Endothelial cell of umbilical vein (primary cell): ENCODE measurements at regions not wholly inside any gene's neighbourhood (a gene's known extent, or its start where the extent isn't known, plus 50 kb on each side); places are given as distances from the start of the nearest gene placed in this dataset.

Source experiments
- BruUV-seq: library from RNA; stranded (reverse); fragments of 400-500 nt; replicated peaks from 2 replicates; lab custom pipeline; 2021; lab: Mats Ljungman, UMichigan
- CTCF ChIA-PET: fragments of 300-600, 350-600 bp; sonication (Branson Sonifier 250); formaldehyde crosslinking; loops from one replicate; lab custom pipeline; 2021; ENCODE audit warnings: antibody characterized with exemption, inconsistent platforms; lab: Charles Lee
- POLR2A ChIA-PET: fragments of 300-600, 350-600 bp; sonication (Branson Sonifier 250); formaldehyde crosslinking; loops from one replicate; lab custom pipeline; 2021; ENCODE audit warnings: antibody characterized with exemption, inconsistent platforms; lab: Charles Lee
- DNase-seq: peaks from one replicate; pipeline ENCODE4 v3.0.0-alpha.2; 2011; ENCODE audit warnings: low read depth, low spot score
- FAIRE-seq: peaks from 2 replicates; lab custom pipeline; 2011; peaks lifted over from hg19 to GRCh38; lab: Jason Lieb, UNC
- H2AFZ ChIP-seq: 2 replicates; pipeline ENCODE4 v1.6.0; 2012; ENCODE audit warnings: low read depth, low read length, control low read depth, inconsistent platforms
- H3K27ac ChIP-seq: 2 replicates; pipeline ENCODE4 v1.5.1; 2011; ENCODE audit warnings: low read depth, mild to moderate bottlenecking, control low read depth, low read length, moderate library complexity; ENCODE audit not compliant: insufficient read depth
- H3K27me3 ChIP-seq, 2 experiments: 2 replicates each; pipeline versions ENCODE4 v1.6.0 to v1.6.1; 2011; ENCODE audit warnings: low read length in 2 of 2, mixed read lengths in 1 of 2; ENCODE audit not compliant: control insufficient read depth in 2 of 2, insufficient read depth in 2 of 2
- H3K36me3 ChIP-seq, 2 experiments: 2 replicates in 1 of 2; 3 replicates in 1 of 2; pipeline ENCODE4 v1.5.1; 2011; ENCODE audit warnings: low read length in 2 of 2, mild to moderate bottlenecking in 1 of 2, moderate library complexity in 1 of 2; ENCODE audit not compliant: control insufficient read depth in 2 of 2, insufficient read depth in 2 of 2; ENCODE audit errors: extremely low read depth in 1 of 2
- H3K4me1 ChIP-seq: 3 replicates; pipeline ENCODE4 v1.5.1; 2011; ENCODE audit warnings: mild to moderate bottlenecking, low read length; ENCODE audit not compliant: control insufficient read depth, insufficient read depth; ENCODE audit errors: extremely low read depth
- H3K4me2 ChIP-seq: 2 replicates; pipeline ENCODE4 v1.6.1; 2011; ENCODE audit warnings: low read length, control low read depth, mixed read lengths; ENCODE audit not compliant: insufficient read depth
- H3K4me3 ChIP-seq, 3 experiments: fragments of 200-600 bp in 1 of 3; sonication (generic), shearing (Covaris generic) in 1 of 3; replicated peaks in 1 of 3; 2 replicates each; pipeline ENCODE4 v1.5.1; 2011 to 2016; ENCODE audit warnings: control low read depth in 3 of 3, low read length in 3 of 3, mild to moderate bottlenecking in 2 of 3, inconsistent platforms in 1 of 3, low read depth in 1 of 3, moderate library complexity in 1 of 3; ENCODE audit not compliant: insufficient read depth in 1 of 3
- H3K79me2 ChIP-seq: 2 replicates; pipeline ENCODE4 v1.6.0; 2012; ENCODE audit warnings: low read length, inconsistent platforms; ENCODE audit not compliant: control insufficient read depth, insufficient read depth
- H3K9ac ChIP-seq: replicated peaks from 2 replicates; pipeline ENCODE3; 2011; ENCODE audit warnings: low read length, control low read depth; ENCODE audit not compliant: insufficient read depth; ENCODE audit errors: extremely low read depth
- H3K9me1 ChIP-seq: replicated peaks from 3 replicates; pipeline ENCODE4 v1.6.0; 2011; ENCODE audit warnings: mild to moderate bottlenecking, low read length; ENCODE audit not compliant: control insufficient read depth, insufficient read depth; ENCODE audit errors: extremely low read depth
- H3K9me3 ChIP-seq: replicated peaks from 2 replicates; pipeline ENCODE4 v1.5.1; 2012; ENCODE audit warnings: low read length, inconsistent platforms; ENCODE audit not compliant: control insufficient read depth, insufficient read depth
- H4K20me1 ChIP-seq: replicated peaks from 2 replicates; pipeline ENCODE3; 2011; ENCODE audit warnings: mild to moderate bottlenecking, low read length; ENCODE audit not compliant: control insufficient read depth, insufficient read depth; ENCODE audit errors: extremely low read depth
- CTCF ChIP-seq, 2 donors: IDR thresholded peaks; 1 replicate in 1 of 2; 2 replicates in 1 of 2; pipeline ENCODE4 v1.5.1; 2011; ENCODE audit warnings: low read length in 2 of 2, mild to moderate bottlenecking in 2 of 2, moderate library complexity in 2 of 2, control low read depth in 1 of 2, inconsistent platforms in 1 of 2, low read depth in 1 of 2; ENCODE audit not compliant: insufficient read depth in 1 of 2; ENCODE audit errors: extremely low read depth in 1 of 2
- EZH2 ChIP-seq: IDR thresholded peaks from 2 replicates; pipeline ENCODE4 v1.6.1; 2012; ENCODE audit warnings: borderline replicate concordance, low read depth, mild to moderate bottlenecking, moderate library complexity, low read length, inconsistent platforms; ENCODE audit not compliant: severe bottlenecking
- FOS ChIP-seq: IDR thresholded peaks from 2 replicates; pipeline ENCODE4 v1.6.1; 2011; ENCODE audit warnings: mild to moderate bottlenecking, low read length, moderate library complexity, borderline replicate concordance; ENCODE audit not compliant: insufficient read depth
- GATA2 ChIP-seq: IDR thresholded peaks from 2 replicates; pipeline ENCODE4 v1.7.0; 2011; ENCODE audit warnings: low read depth, mild to moderate bottlenecking, moderate library complexity, mixed read lengths, low read length; ENCODE audit not compliant: insufficient read length, insufficient read depth
- JUN ChIP-seq: IDR thresholded peaks from 2 replicates; pipeline ENCODE4 v1.6.1; 2011; ENCODE audit warnings: borderline replicate concordance, low read depth; ENCODE audit not compliant: insufficient read length, insufficient read depth
- MAX ChIP-seq: IDR thresholded peaks from 2 replicates; pipeline ENCODE4 v1.6.1; 2011; ENCODE audit not compliant: insufficient read depth, insufficient read length
- MYC ChIP-seq: IDR thresholded peaks from one replicate; pipeline ENCODE4 v1.6.1; 2011; ENCODE audit warnings: mild to moderate bottlenecking, low read depth, low read length
- POLR2A ChIP-seq: IDR thresholded peaks from 2 replicates; pipeline ENCODE4 v1.6.1; 2012; ENCODE audit warnings: low read depth, mild to moderate bottlenecking, control low read depth, low read length
- POLR2AphosphoS5 ChIP-seq: IDR thresholded peaks from 2 replicates; pipeline ENCODE4 v1.6.1; 2012; ENCODE audit warnings: low read depth, mild to moderate bottlenecking, control low read depth, low read length, moderate library complexity; ENCODE audit not compliant: insufficient read depth
- dilution Hi-C: fragments of 300-500 bp; cut with MboI; formaldehyde crosslinking; loops from one replicate; pipeline ENCODE4 v1.15.0; 2019; ENCODE audit warnings: low sequenced_read_pairs; ENCODE audit not compliant: extremely low pct_ligation_motif_present
- intact Hi-C: fragments of 100-400 bp; cut with micrococcal nuclease; formaldehyde crosslinking; loops from one replicate; pipeline ENCODE4 v1.10.0; 2022

GRCh38 chr5:72721844-72722243 is 94.6 kb upstream of the TNPO1 start:
- Histone ChIP-seq H3K9me1 (no peaks in the 10 kb centered on the region), H3K9ac (no peak overlapping the region), H4K20me1 (no peaks in the 10 kb centered on the region), H3K4me1 (no peaks in the 10 kb centered on the region), H3K9me3 (no peaks in the 10 kb centered on the region), H3K27ac (no peak overlapping the region), H3K36me3 (no peaks in the 10 kb centered on the region), H3K79me2 (no peaks in the 10 kb centered on the region), H3K4me3 (no peak overlapping the region), H3K27me3 (peaks cover 2 to 3% of the 10 kb centered on the region in 2 experiments), H2AFZ (no peak overlapping the region), H3K4me2 (no peak overlapping the region)
- ChIA-PET POLR2A (no interaction called here), CTCF (no interaction called here)
- TF ChIP-seq EZH2: no peak
- no peak for TF ChIP-seq MYC
- TF ChIP-seq MAX: no peak
- no peak for TF ChIP-seq POLR2AphosphoS5
- TF ChIP-seq JUN: no peak
- TF ChIP-seq FOS: no peak
- no peak for TF ChIP-seq POLR2A
- TF ChIP-seq CTCF (IDR thresholded peaks at IDR 0.05; ENCODE audit: extremely low read depth in 1 of 2, insufficient read depth in 1 of 2, low read depth in 1 of 2, low read length in 2 of 2): no peak
- no peak for TF ChIP-seq GATA2
- dilution Hi-C loops: no loop called here
- no TSS peak for BruUV-seq
- intact Hi-C loops: no loop called here
- FAIRE-seq: no peak
- DNase-seq: no peak
